ENCODE measurements at regions not wholly inside any gene's neighbourhood (a gene's known extent, or its start where the extent isn't known, plus 50 kb on each side); places are given as distances from the start of the nearest gene placed in this dataset.

GRCh38 chr16:54815177-54815576 is 115.5 kb upstream of the IRX5 start:
- Histone ChIP-seq H3K4me3 (IDR thresholded peaks at IDR 0.05; ENCODE audit: insufficient read depth, low read depth, low read length) (no peak overlapping the region), H3K79me2 (ENCODE audit: insufficient read depth, low read depth) (no peaks in the 10 kb centered on the region), H3K4me2 (no peak overlapping the region), H2AFZ (ENCODE audit: low read depth) (no peak overlapping the region), H3K27me3 (ENCODE audit: insufficient read depth, low read depth) (no peaks in the 10 kb centered on the region), H3K9ac (no peak overlapping the region), H4K20me1 (ENCODE audit: insufficient read depth) (no peaks in the 10 kb centered on the region), H3K36me3 (ENCODE audit: insufficient read depth) (no peaks in the 10 kb centered on the region), H3K27ac (no peak overlapping the region), H3K4me1 (ENCODE audit: low read depth, poor library complexity, severe bottlenecking) (no peaks in the 10 kb centered on the region)
- TF ChIP-seq, protein P1, sequence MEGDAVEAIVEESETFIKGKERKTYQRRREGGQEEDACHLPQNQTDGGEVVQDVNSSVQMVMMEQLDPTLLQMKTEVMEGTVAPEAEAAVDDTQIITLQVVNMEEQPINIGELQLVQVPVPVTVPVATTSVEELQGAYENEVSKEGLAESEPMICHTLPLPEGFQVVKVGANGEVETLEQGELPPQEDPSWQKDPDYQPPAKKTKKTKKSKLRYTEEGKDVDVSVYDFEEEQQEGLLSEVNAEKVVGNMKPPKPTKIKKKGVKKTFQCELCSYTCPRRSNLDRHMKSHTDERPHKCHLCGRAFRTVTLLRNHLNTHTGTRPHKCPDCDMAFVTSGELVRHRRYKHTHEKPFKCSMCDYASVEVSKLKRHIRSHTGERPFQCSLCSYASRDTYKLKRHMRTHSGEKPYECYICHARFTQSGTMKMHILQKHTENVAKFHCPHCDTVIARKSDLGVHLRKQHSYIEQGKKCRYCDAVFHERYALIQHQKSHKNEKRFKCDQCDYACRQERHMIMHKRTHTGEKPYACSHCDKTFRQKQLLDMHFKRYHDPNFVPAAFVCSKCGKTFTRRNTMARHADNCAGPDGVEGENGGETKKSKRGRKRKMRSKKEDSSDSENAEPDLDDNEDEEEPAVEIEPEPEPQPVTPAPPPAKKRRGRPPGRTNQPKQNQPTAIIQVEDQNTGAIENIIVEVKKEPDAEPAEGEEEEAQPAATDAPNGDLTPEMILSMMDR (conservative IDR thresholded peaks at IDR 0.05; ENCODE audit: low read depth, low read length), result no peak

GRCh38 chr16:54813778-54814177 is 116.9 kb upstream of the IRX5 start:
- no peak overlapping the region for H3K4me2 ChIP-seq
- H3K27ac ChIP-seq, result no peak overlapping the region
- no peaks in the 10 kb centered on the region for H3K4me1 ChIP-seq (ENCODE audit: low read depth, poor library complexity, severe bottlenecking)
- no peaks in the 10 kb centered on the region for H4K20me1 ChIP-seq (ENCODE audit: insufficient read depth)
- H3K79me2 ChIP-seq (ENCODE audit: insufficient read depth, low read depth), result no peaks in the 10 kb centered on the region
- TF ChIP-seq, protein P1 (conservative IDR thresholded peaks at IDR 0.05; ENCODE audit: low read depth, low read length), result no peak
- H2AFZ ChIP-seq (ENCODE audit: low read depth), result no peak overlapping the region
- no peak overlapping the region for H3K4me3 ChIP-seq (IDR thresholded peaks at IDR 0.05; ENCODE audit: insufficient read depth, low read depth, low read length)
- H3K9ac ChIP-seq, result no peak overlapping the region
- H3K27me3 ChIP-seq (ENCODE audit: insufficient read depth, low read depth), result no peaks in the 10 kb centered on the region
- no peaks in the 10 kb centered on the region for H3K36me3 ChIP-seq (ENCODE audit: insufficient read depth)

- H3K36me3 ChIP-seq (ENCODE audit: insufficient read depth), result no peaks in the 10 kb centered on the region
- no peak overlapping the region for H2AFZ ChIP-seq (ENCODE audit: low read depth)
- TF ChIP-seq, protein P1 (conservative IDR thresholded peaks at IDR 0.05; ENCODE audit: low read depth, low read length), result no peak
- no peak overlapping the region for H3K9ac ChIP-seq
- no peaks in the 10 kb centered on the region for H3K27me3 ChIP-seq (ENCODE audit: insufficient read depth, low read depth)
- no peak overlapping the region for H3K4me3 ChIP-seq (IDR thresholded peaks at IDR 0.05; ENCODE audit: insufficient read depth, low read depth, low read length)
- no peak overlapping the region for H3K27ac ChIP-seq
- H3K79me2 ChIP-seq (ENCODE audit: insufficient read depth, low read depth), result no peaks in the 10 kb centered on the region
- no peaks in the 10 kb centered on the region for H4K20me1 ChIP-seq (ENCODE audit: insufficient read depth)
- H3K4me2 ChIP-seq, result no peak overlapping the region
- no peaks in the 10 kb centered on the region for H3K4me1 ChIP-seq (ENCODE audit: low read depth, poor library complexity, severe bottlenecking)
Observed at GRCh38 chr16:54812229-54812628, 118.4 kb upstream of the IRX5 start.

GRCh38 chr16:54808890-54809289 is 121.8 kb upstream of the IRX5 start:
- no peaks in the 10 kb centered on the region for H4K20me1 ChIP-seq (ENCODE audit: insufficient read depth)
- no peak overlapping the region for H3K9ac ChIP-seq
- H3K27me3 ChIP-seq (ENCODE audit: insufficient read depth, low read depth), result no peaks in the 10 kb centered on the region
- H3K4me1 ChIP-seq (ENCODE audit: low read depth, poor library complexity, severe bottlenecking), result no peaks in the 10 kb centered on the region
- H3K36me3 ChIP-seq (ENCODE audit: insufficient read depth), result no peaks in the 10 kb centered on the region
- no peak overlapping the region for H3K4me2 ChIP-seq
- no peak overlapping the region for H2AFZ ChIP-seq (ENCODE audit: low read depth)
- no peak overlapping the region for H3K4me3 ChIP-seq (IDR thresholded peaks at IDR 0.05; ENCODE audit: insufficient read depth, low read depth, low read length)
- H3K27ac ChIP-seq, result no peak overlapping the region
- H3K79me2 ChIP-seq (ENCODE audit: insufficient read depth, low read depth), result no peaks in the 10 kb centered on the region
- TF ChIP-seq, protein P1 (conservative IDR thresholded peaks at IDR 0.05; ENCODE audit: low read depth, low read length), result no peak
